ENCODE measurements at regions not wholly inside any gene's neighbourhood (a gene's known extent, or its start where the extent isn't known, plus 50 kb on each side); places are given as distances from the start of the nearest gene placed in this dataset.

DNA sequence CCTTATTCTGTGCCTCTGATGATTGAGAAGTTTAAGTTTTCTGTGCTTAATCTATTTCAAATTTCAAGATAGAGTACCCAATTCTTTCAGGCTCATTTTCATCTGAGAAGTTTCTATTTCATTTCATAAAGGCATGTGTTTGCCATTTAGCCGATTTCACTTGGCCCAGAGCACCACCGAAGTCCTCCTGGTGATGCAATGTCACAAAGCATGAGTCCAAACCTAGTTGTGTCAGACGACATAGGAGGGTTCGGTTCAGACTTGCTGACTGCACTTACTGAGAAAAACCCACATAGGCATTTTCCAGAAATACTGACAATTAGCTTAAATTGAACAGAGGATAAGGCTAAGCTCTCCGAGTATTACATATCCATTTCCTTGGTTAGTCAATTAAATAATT, 152.4 kb upstream of the FAR2 start:
- TF ChIP-seq, protein P1, sequence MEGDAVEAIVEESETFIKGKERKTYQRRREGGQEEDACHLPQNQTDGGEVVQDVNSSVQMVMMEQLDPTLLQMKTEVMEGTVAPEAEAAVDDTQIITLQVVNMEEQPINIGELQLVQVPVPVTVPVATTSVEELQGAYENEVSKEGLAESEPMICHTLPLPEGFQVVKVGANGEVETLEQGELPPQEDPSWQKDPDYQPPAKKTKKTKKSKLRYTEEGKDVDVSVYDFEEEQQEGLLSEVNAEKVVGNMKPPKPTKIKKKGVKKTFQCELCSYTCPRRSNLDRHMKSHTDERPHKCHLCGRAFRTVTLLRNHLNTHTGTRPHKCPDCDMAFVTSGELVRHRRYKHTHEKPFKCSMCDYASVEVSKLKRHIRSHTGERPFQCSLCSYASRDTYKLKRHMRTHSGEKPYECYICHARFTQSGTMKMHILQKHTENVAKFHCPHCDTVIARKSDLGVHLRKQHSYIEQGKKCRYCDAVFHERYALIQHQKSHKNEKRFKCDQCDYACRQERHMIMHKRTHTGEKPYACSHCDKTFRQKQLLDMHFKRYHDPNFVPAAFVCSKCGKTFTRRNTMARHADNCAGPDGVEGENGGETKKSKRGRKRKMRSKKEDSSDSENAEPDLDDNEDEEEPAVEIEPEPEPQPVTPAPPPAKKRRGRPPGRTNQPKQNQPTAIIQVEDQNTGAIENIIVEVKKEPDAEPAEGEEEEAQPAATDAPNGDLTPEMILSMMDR (IDR thresholded peaks at IDR 0.05) = no peak

DNA sequence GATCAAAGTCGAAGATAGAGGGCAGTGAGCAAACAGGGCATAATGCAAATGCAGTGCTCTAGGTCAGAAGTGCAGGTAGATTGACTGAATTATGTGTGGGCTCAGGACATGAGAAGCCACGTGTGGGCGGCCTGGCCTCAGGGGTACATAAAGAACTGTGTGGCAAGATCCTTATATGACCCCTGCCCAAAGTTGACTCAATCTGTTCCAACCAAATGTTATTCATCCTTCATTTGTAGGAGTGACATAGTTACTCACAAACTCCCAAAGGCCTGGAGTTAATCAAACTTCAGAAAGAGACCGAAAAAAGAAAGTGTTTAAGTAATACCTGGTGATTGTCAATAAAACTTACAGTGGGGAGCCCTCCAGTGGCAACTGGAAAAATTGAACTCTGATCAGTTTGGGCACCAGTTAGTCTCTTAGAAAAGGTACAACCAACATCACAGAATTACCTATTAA, 150.4 kb upstream of the FAR2 start:
- TF ChIP-seq, protein P1 (IDR thresholded peaks at IDR 0.05) = peak; percentile 64

DNA sequence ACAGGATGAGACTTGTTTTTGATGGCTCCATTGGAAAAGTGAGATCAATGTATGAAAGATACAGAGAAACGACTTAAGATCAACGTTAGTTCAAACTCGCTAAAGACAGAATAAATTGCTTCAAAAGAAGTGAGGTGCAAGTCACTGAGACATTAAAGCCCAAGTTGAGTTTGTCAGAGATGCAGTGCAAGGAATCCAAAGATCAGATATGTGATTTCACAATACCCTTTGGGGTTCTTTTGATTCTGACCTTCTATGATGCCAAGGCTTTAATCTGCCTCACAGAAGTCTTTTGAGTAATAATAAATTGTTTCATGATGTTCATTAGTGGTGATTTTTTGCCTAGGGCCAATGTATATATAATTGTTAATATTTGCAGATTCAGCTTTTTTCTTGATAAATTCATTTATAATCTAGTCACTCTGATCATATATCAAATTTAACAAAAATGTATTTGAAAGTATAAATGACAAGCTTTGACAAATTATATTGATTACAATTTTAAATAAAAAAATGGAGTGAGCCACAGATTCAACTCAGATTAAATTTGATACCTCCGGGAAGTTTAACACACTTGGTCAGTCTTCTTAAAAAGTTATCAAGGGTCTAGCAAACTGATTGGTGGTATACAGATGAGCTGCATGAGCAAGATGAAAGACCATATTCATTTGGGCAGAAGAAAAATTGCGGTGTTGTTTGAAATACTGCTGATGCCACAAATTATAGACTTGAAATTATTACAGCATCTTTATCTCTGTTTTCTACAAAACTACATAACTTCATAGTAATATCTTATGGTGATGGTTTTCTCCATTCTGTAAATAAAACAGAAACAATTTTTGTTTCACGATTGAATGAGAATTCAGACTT, 144.8 kb upstream of the FAR2 start:
- TF ChIP-seq, protein P1 (IDR thresholded peaks at IDR 0.05) = no peak

DNA sequence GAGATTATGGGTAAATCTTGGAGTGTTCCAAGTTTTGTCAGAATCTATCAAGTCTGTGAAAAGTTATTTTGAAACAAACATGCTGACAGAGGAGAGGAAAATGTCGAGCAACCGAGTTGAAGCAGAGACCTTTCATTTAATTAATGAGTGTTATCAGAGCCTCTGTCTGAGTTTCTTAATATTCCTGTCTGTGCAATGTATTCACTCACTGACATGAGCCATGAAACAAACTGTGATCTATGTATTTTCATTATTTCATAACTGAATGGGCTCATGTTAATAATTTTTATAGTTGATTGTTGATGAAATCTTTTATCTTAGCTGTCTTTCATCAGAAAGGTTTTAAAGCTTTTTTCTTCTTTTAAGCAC, 144.2 kb upstream of the FAR2 start:
- TF ChIP-seq, protein P1 (IDR thresholded peaks at IDR 0.05) = no peak

- TF ChIP-seq, protein P1 (IDR thresholded peaks at IDR 0.05) = no peak
These were observed 140.3 kb upstream of the FAR2 start for GRCh38 chr12:29008786-29009185.

DNA sequence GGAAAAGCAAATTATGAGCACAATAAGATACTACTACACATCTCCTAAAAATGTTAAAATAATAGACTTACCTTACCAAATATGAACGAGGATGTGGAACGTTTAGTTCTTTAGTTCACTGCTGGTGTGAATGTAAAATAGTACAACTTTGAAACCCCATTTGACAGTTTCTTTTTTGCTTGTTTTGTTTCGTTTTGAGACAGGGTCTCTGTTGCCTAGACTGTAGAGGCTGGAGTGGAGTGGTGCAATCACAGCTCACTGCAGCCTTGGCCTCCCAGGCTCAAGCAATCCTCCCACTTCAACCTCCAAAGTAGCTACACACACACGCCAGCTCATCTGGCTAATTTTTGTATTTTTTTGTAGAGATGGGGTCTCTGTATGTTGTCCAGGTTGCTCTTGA, 136.4 kb upstream of the FAR2 start:
- TF ChIP-seq, protein P1 (IDR thresholded peaks at IDR 0.05) = no peak

DNA sequence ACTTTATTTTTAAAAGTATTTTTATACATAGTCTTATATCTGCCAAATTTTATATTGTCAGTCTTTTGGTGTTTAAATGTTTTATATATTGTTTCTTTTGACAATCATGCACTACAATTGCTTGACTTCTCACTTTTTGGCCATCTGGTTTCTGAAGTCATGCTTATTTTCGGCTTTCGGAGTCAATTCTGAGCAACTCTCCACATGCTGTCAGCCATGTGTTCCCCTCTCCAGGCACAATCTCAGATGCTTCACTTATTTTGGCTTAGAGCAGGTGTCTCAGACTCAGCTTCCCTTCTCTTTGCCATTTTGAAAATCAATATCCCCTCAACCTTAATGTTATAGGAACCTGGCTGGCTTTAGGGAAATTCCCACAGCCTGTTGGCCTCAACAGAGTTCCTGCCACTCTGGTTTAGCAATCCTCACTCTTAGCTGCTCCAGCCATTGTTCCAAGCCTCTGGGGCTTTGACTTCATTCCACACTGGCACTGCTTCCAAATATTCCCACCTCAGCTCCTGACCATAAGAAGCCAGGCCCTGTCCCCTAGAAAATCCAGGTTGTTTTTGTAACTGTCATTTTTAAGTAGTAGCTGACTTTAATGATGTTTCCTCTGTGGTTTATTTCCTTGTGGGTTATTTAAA, 125.5 kb upstream of the FAR2 start:
- TF ChIP-seq, protein P1 (IDR thresholded peaks at IDR 0.05) = no peak

All from LNCAP (cell line).